Calu3 (cell line): ENCODE measurements at regions not wholly inside any gene's neighbourhood (a gene's known extent, or its start where the extent isn't known, plus 50 kb on each side); places are given as distances from the start of the nearest gene placed in this dataset.
A peak's percentile ranks its signal among the peaks of the same experiment; 100 is the strongest.

Experiments
- BruUV-seq: library from RNA; stranded (reverse); fragments of 400-500 nt; replicated peaks from 2 replicates; lab custom pipeline; 2021; lab: Mats Ljungman, UMichigan
- CTCF ChIA-PET: fragments of 300-600 bp; sonication (Branson Sonifier 250); formaldehyde crosslinking; loops from one replicate; lab custom pipeline; 2022; ENCODE audit warnings: antibody characterized with exemption; lab: Charles Lee
- DNase-seq: peaks from one replicate; pipeline ENCODE4 v3.0.0; 2022
- H3K27ac Mint-ChIP-seq: one replicate; pipeline ENCODE4 v1.8.0; 2022; ENCODE audit warnings: mixed read lengths; ENCODE audit not compliant: unreplicated experiment
- H3K27me3 Mint-ChIP-seq: one replicate; pipeline ENCODE4 v1.8.0; 2022; ENCODE audit warnings: mixed read lengths; ENCODE audit not compliant: unreplicated experiment
- H3K36me3 Mint-ChIP-seq: one replicate; pipeline ENCODE4 v1.8.0; 2022; ENCODE audit warnings: mild to moderate bottlenecking, moderate library complexity, mixed read lengths; ENCODE audit not compliant: insufficient read depth, unreplicated experiment
- H3K4me1 Mint-ChIP-seq: one replicate; pipeline ENCODE4 v1.8.0; 2022; ENCODE audit warnings: mild to moderate bottlenecking, low read depth, mixed read lengths; ENCODE audit not compliant: unreplicated experiment
- H3K4me3 Mint-ChIP-seq: one replicate; pipeline ENCODE4 v1.8.0; 2022; ENCODE audit warnings: mild to moderate bottlenecking, low read depth, moderate library complexity, mixed read lengths; ENCODE audit not compliant: unreplicated experiment
- H3K9me3 Mint-ChIP-seq: one replicate; pipeline ENCODE4 v1.8.0; 2022; ENCODE audit warnings: low read depth, mixed read lengths; ENCODE audit not compliant: unreplicated experiment
- CTCF ChIP-seq: fragments of 200-600 bp; IDR thresholded peaks from one replicate; pipeline ENCODE4 v1.8.0; 2022; ENCODE audit warnings: antibody characterized with exemption; ENCODE audit not compliant: unreplicated experiment
- intact Hi-C: fragments of 100-400 bp; cut with micrococcal nuclease; formaldehyde crosslinking; loops from one replicate; pipeline ENCODE4 v1.10.0; 2022; ENCODE audit not compliant: unreplicated experiment

- peaks cover 35% of the 10 kb centered on the region for H3K4me1 Mint-ChIP-seq
- H3K36me3 Mint-ChIP-seq: no peaks in the 10 kb centered on the region
- TF ChIP-seq CTCF: no peak
- H3K27me3 Mint-ChIP-seq: no peaks in the 10 kb centered on the region
- no peak for DNase-seq
- CTCF ChIA-PET: interaction anchor here (0.6 to 1.6 kb wide), 4 partner anchors 17 to 207 kb away, joined by 3 to 8 read pairs (median 4); no protein-coding TSS in a partner anchor
- BruUV-seq: no TSS peak
- H3K4me3 Mint-ChIP-seq: no peak overlapping the region
- H3K9me3 Mint-ChIP-seq: peaks cover 2% of the 10 kb centered on the region
- intact Hi-C loops: loop anchor here (5.0 kb wide), 2 partner anchors 59 to 79 kb away; no protein-coding TSS in a partner anchor
- peak overlapping the region; percentile 5 for H3K27ac Mint-ChIP-seq
These were observed 82.9 kb downstream of the OTUD1 start for GRCh38 chr10:23521735-23522134.

- peaks cover 2% of the 10 kb centered on the region for H3K9me3 Mint-ChIP-seq
- CTCF ChIA-PET: interaction anchor here (0.6 to 1.6 kb wide), 7 partner anchors 10 to 343 kb away, joined by 3 to 8 read pairs (median 3); no protein-coding TSS in a partner anchor
- intact Hi-C loops: loop anchor here (5.0 kb wide), 2 partner anchors 60 to 80 kb away; no protein-coding TSS in a partner anchor
- H3K27me3 Mint-ChIP-seq: no peaks in the 10 kb centered on the region
- no peaks in the 10 kb centered on the region for H3K36me3 Mint-ChIP-seq
- no peak overlapping the region for H3K4me3 Mint-ChIP-seq
- no peak overlapping the region for H3K27ac Mint-ChIP-seq
- TF ChIP-seq CTCF: no peak
- DNase-seq: peak; percentile 56
- peaks cover 31% of the 10 kb centered on the region for H3K4me1 Mint-ChIP-seq
- BruUV-seq: no TSS peak
These were observed 83.5 kb downstream of the OTUD1 start for GRCh38 chr10:23522345-23522744.

GRCh38 chr10:23523251-23523650 is 84.4 kb downstream of the OTUD1 start:
- Mint-ChIP-seq H3K4me3 (no peak overlapping the region), H3K9me3 (peaks cover 2% of the 10 kb centered on the region), H3K27me3 (no peaks in the 10 kb centered on the region), H3K4me1 (peaks cover 31% of the 10 kb centered on the region), H3K27ac (no peak overlapping the region), H3K36me3 (no peaks in the 10 kb centered on the region)
- intact Hi-C loops: loop anchor here (5.0 kb wide), 2 partner anchors 61 to 81 kb away; no protein-coding TSS in a partner anchor
- no TSS peak for BruUV-seq
- no peak for DNase-seq
- TF ChIP-seq CTCF: no peak
- CTCF ChIA-PET: interaction anchor here (1.0 kb wide), 1 partner anchor 12 kb away, joined by 4 read pairs; no protein-coding TSS in a partner anchor

- DNase-seq: peak; percentile 46
- no peaks in the 10 kb centered on the region for H3K36me3 Mint-ChIP-seq
These were observed 86.5 kb downstream of the OTUD1 start for GRCh38 chr10:23525406-23525805.

More at GRCh38 chr10:23525406-23525805, 86.5 kb downstream of the OTUD1 start:
- TF ChIP-seq CTCF: peak; percentile 44
- Mint-ChIP-seq H3K27ac (no peak overlapping the region), H3K9me3 (no peaks in the 10 kb centered on the region), H3K27me3 (peaks cover under 1% of the 10 kb centered on the region), H3K4me3 (no peak overlapping the region), H3K4me1 (peaks cover 31% of the 10 kb centered on the region)
- no TSS peak for BruUV-seq
- CTCF ChIA-PET: no interaction called here
- intact Hi-C loops: loop anchor here (1.0 to 2.0 kb wide), 2 partner anchors 210 to 367 kb away; no protein-coding TSS in a partner anchor
